ENCODE measurements at regions not wholly inside any gene's neighbourhood (a gene's known extent, or its start where the extent isn't known, plus 50 kb on each side); places are given as distances from the start of the nearest gene placed in this dataset.
"Not testable (repeated sequence)": the region's sequence is repeated elsewhere in the genome, so short reads cannot be mapped to it uniquely, and the experiment has no call there.

GRCh38 chr11:67805253-67806126 lies 131.1 kb upstream of the ALDH3B2 start:
- peak; percentile 90 for DNase-seq (ENCODE audit: low read depth)

GRCh38 chr11:67804435-67805252 lies 130.2 kb upstream of the ALDH3B2 start:
- DNase-seq (ENCODE audit: low read depth) = peak; percentile 79

GRCh38 chr11:67803519-67803918 lies 129.1 kb upstream of the ALDH3B2 start:
- not testable (repeated sequence) for DNase-seq (ENCODE audit: low read depth)

- not testable (repeated sequence) for DNase-seq (ENCODE audit: low read depth)
These were observed 128.6 kb upstream of the ALDH3B2 start for GRCh38 chr11:67803055-67803454.

- not testable (repeated sequence) for DNase-seq (ENCODE audit: low read depth)
These were observed 128.2 kb upstream of the ALDH3B2 start for GRCh38 chr11:67802623-67803022.

- not testable (repeated sequence) for DNase-seq (ENCODE audit: low read depth)
These were observed 127.0 kb upstream of the ALDH3B2 start for GRCh38 chr11:67801397-67801796.

GRCh38 chr11:67800591-67800990 lies 126.2 kb upstream of the ALDH3B2 start:
- DNase-seq (ENCODE audit: low read depth) = not testable (repeated sequence)

GRCh38 chr11:67799808-67800207 lies 125.4 kb upstream of the ALDH3B2 start:
- not testable (repeated sequence) for DNase-seq (ENCODE audit: low read depth)

GRCh38 chr11:67797726-67798521 lies 123.5 kb upstream of the ALDH3B2 start:
- DNase-seq (ENCODE audit: low read depth) = peak; percentile 29

GRCh38 chr11:67795746-67796145 lies 121.3 kb upstream of the ALDH3B2 start:
- no peak for DNase-seq (ENCODE audit: low read depth)

- not testable (repeated sequence) for DNase-seq (ENCODE audit: low read depth)
These were observed 119.3 kb upstream of the ALDH3B2 start for GRCh38 chr11:67793750-67794149.

- peak; percentile 32 for DNase-seq (ENCODE audit: low read depth)
These were observed 118.0 kb upstream of the ALDH3B2 start for GRCh38 chr11:67792273-67792990.

- not testable (repeated sequence) for DNase-seq (ENCODE audit: low read depth)
These were observed 117.3 kb upstream of the ALDH3B2 start for GRCh38 chr11:67791598-67792170.

GRCh38 chr11:67788341-67788695 lies 113.9 kb upstream of the ALDH3B2 start:
- not testable (repeated sequence) for DNase-seq (ENCODE audit: low read depth)

- DNase-seq (ENCODE audit: low read depth) = not testable (repeated sequence)
These were observed 113.4 kb upstream of the ALDH3B2 start for GRCh38 chr11:67787681-67788340.

- not testable (repeated sequence) for DNase-seq (ENCODE audit: low read depth)
These were observed 107.5 kb upstream of the ALDH3B2 start for GRCh38 chr11:67781967-67782366.

GRCh38 chr11:67781506-67781905 lies 107.1 kb upstream of the ALDH3B2 start:
- DNase-seq (ENCODE audit: low read depth) = not testable (repeated sequence)

- no peak for DNase-seq (ENCODE audit: low read depth)
These were observed 105.6 kb upstream of the ALDH3B2 start for GRCh38 chr11:67780056-67780455.

GRCh38 chr11:67779189-67779875 lies 104.9 kb upstream of the ALDH3B2 start:
- DNase-seq (ENCODE audit: low read depth) = not testable (repeated sequence)

Measured in LHCN-M2 (cell line).